NCI-H146 treated with DMSO at 0.1 percent for 48 hours (cell line): ENCODE measurements at regions not wholly inside any gene's neighbourhood (a gene's known extent, or its start where the extent isn't known, plus 50 kb on each side); places are given as distances from the start of the nearest gene placed in this dataset.

ENCODE experiments used
- DNase-seq: peaks from one replicate; lab custom pipeline; 2025; ENCODE audit not compliant: unreplicated experiment; lab: John Stamatoyannopoulos, UW

DNA sequence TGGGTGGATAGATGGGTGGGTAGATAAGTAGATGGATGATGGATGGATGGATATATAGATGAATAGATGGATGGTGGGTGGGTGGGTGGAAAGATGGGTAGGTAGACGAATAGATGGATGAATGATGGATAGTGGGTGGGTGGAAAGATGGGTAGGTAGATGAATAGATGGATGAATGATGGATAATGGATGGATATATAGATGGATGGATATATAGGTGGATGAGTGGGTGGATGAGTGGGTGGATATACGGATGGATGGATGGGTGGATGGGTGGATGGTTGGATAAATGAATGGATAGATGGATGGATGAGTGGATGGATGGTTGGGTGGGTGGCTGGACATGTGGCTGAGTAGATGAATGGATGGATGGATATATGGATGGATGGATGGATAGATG lies 53.1 kb upstream of the THY1 start:
- DNase-seq, result no peak

- DNase-seq, result peak; percentile 63
These were observed 52.0 kb upstream of the THY1 start for GRCh38 chr11:119474682-119475596.

- no peak for DNase-seq
These were observed 51.1 kb upstream of the THY1 start for GRCh38 chr11:119473901-119474681.

GRCh38 chr11:119473226-119473625 lies 50.3 kb upstream of the THY1 start:
- no peak for DNase-seq

DNA sequence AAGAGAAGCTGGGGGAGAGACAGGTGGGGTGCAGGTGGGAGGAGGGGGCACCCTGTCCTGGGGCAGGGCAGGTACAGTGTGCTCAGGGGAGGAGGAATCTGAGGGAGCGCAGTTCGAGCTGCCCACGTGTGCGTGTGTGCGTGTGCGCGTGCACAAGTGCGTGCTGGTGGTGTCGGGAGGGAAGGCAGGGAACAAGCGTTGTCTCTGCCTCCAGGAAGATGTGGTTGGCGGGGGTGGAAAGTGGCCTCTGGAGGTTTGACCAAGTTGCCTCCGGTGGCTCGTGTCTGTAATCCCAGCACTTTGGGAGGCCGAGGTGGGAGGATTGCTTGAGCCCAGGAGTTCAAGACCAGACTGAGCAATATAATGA lies 49.9 kb upstream of the THY1 start:
- DNase-seq, result no peak
